ENCODE measurements at regions not wholly inside any gene's neighbourhood (a gene's known extent, or its start where the extent isn't known, plus 50 kb on each side); places are given as distances from the start of the nearest gene placed in this dataset.
A peak's percentile ranks its signal among the peaks of the same experiment; 100 is the strongest.

DNA sequence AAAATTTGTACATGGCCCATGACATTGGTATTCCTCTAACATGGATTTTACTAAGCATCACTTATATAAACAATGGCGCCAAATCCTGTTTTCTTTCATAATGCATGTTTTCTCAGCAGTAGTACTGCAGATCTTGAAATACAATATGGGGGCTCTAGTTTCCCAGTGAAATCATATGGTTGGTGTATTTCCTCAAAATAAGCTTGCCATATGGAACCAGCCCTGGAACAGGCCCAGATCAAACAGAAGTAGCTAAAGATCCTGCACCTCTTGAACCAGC lies 163.9 kb downstream of the ZNF608 start:
- H3K27me3 ChIP-seq (ENCODE audit: insufficient read depth, low read length), result no peaks in the 10 kb centered on the region
- Mint-ChIP-seq H3K9me3 (peaks cover 17 to 18% of the 10 kb centered on the region in 2 experiments), H3K27ac (peak overlapping the region in 2 of 3 experiments; percentile 98 to 99; a peak in 4 of 7 replicates), H3K27me3 (ENCODE audit: low read depth) (no peaks in the 10 kb centered on the region; the same call in 1 of the 2 replicates), H3K4me3 (no peak overlapping the region), H3K4me1 (peaks cover 46 to 53% of the 10 kb centered on the region in 2 experiments), H3K36me3 (ENCODE audit: insufficient read depth in 1 of 3, low read depth in 3 of 3) (peaks cover 5 to 21% (median 14%) of the 10 kb centered on the region in 3 experiments; a peak in 5 of 7 replicates)
- no peak for TF ChIP-seq CTCF (conservative IDR thresholded peaks at IDR 0.05)
- H3K56ac ChIP-seq (ENCODE audit: insufficient read length, low read depth, low read length), result no peak overlapping the region
- H3K23me2 ChIP-seq (ENCODE audit: insufficient read length, low read depth, low read length, poor library complexity, severe bottlenecking), result no peaks in the 10 kb centered on the region
- no CpG with 5 or more reads among the region's 1 CpG for WGBS (ENCODE audit: extremely low coverage, insufficient read length, low lambda C conversion rate)
- no peak overlapping the region for H2AK5ac ChIP-seq (ENCODE audit: insufficient read length, low read length)
- H3K4ac ChIP-seq (ENCODE audit: low read depth, low read length), result no peak overlapping the region
- no peak overlapping the region for H3K27ac ChIP-seq (ENCODE audit: insufficient read length, low read depth, low read length)
- H2BK12ac ChIP-seq (ENCODE audit: insufficient read length, low read depth, low read length), result no peak overlapping the region
- H2BK20ac ChIP-seq (ENCODE audit: low read depth, low read length, poor library complexity, severe bottlenecking), result no peak overlapping the region
- H3K18ac ChIP-seq (ENCODE audit: insufficient read length, low read depth, low read length), result no peak overlapping the region
- peaks cover 24% of the 10 kb centered on the region for H3K4me1 ChIP-seq (ENCODE audit: insufficient read depth, low read length)
- no peaks in the 10 kb centered on the region for H3K79me2 ChIP-seq (ENCODE audit: insufficient read depth, low read length)
- no peaks in the 10 kb centered on the region for H4K20me1 ChIP-seq (ENCODE audit: control insufficient read depth, insufficient read depth, insufficient read length)
- no peak overlapping the region for H3K4me2 ChIP-seq (ENCODE audit: insufficient read depth, insufficient read length, low read length)
- H2AFZ ChIP-seq (ENCODE audit: low read length), result no peak overlapping the region
- H2BK15ac ChIP-seq (ENCODE audit: low read depth, low read length), result no peak overlapping the region
- DNase-seq, result no peak
- no peak overlapping the region for H3K9ac ChIP-seq (ENCODE audit: extremely low read depth, insufficient read length, low read length)
- no peak overlapping the region for H3K23ac ChIP-seq (ENCODE audit: insufficient read length, low read depth, low read length)
- no peak overlapping the region for H4K5ac ChIP-seq (ENCODE audit: insufficient read length, low read depth, low read length)
- no peak overlapping the region for H2BK5ac ChIP-seq (ENCODE audit: insufficient read length, low read length)
- no peak overlapping the region for H2BK120ac ChIP-seq (ENCODE audit: low read depth, low read length, poor library complexity, severe bottlenecking)
- H3T11ph ChIP-seq (ENCODE audit: low read length), result no peak overlapping the region
- H4K8ac ChIP-seq (replicated peaks; ENCODE audit: insufficient read length, low read depth, low read length), result no peak overlapping the region
- H3K14ac ChIP-seq (ENCODE audit: insufficient read depth, low read length), result no peak overlapping the region
- H4K91ac ChIP-seq (ENCODE audit: insufficient read length, low read depth, low read length), result no peak overlapping the region
- no peaks in the 10 kb centered on the region for H3K79me1 ChIP-seq (ENCODE audit: insufficient read depth, low read depth, low read length, poor library complexity, severe bottlenecking)
- no peaks in the 10 kb centered on the region for H3K9me3 ChIP-seq (ENCODE audit: control insufficient read depth, low read depth, low read length)
